MM.1S (cell line): ENCODE measurements at regions not wholly inside any gene's neighbourhood (a gene's known extent, or its start where the extent isn't known, plus 50 kb on each side); places are given as distances from the start of the nearest gene placed in this dataset.

Experiments
- DNase-seq: peaks from one replicate; pipeline ENCODE4 v3.0.0-alpha.2; 2015
- H2AFZ ChIP-seq: fragments of 300-600 bp; sonication (generic); 2 replicates; pipeline ENCODE4 v1.6.0; 2016; ENCODE audit warnings: antibody characterized with exemption, low read length
- H3F3A ChIP-seq: fragments of 300-600 bp; sonication (generic); 2 replicates; pipeline ENCODE4 v1.6.1; 2016; ENCODE audit warnings: mild to moderate bottlenecking, antibody characterized with exemption, low read length, moderate library complexity, mixed read lengths; ENCODE audit not compliant: insufficient read depth
- H3K27ac ChIP-seq: fragments of 300-600 bp; sonication (generic); 2 replicates; pipeline ENCODE4 v1.5.1; 2016; ENCODE audit warnings: mild to moderate bottlenecking, low read length
- H3K27me3 ChIP-seq: fragments of 300-600 bp; sonication (generic); replicated peaks from 2 replicates; pipeline ENCODE4 v1.6.0; 2016; ENCODE audit warnings: low read length; ENCODE audit not compliant: insufficient read depth
- H3K36me3 ChIP-seq: fragments of 300-600 bp; sonication (generic); replicated peaks from 2 replicates; pipeline ENCODE4 v1.6.1; 2016; ENCODE audit warnings: mild to moderate bottlenecking, low read length, mixed read lengths; ENCODE audit not compliant: insufficient read depth
- H3K4me1 ChIP-seq: fragments of 300-600 bp; sonication (generic); 2 replicates; pipeline ENCODE4 v1.6.1; 2016; ENCODE audit warnings: low read length, mixed read lengths
- H3K4me2 ChIP-seq: fragments of 300-600 bp; sonication (generic); 2 replicates; pipeline ENCODE4 v1.6.0; 2016; ENCODE audit warnings: low read depth, low read length
- H3K4me3 ChIP-seq: fragments of 300-600 bp; sonication (generic); 2 replicates; pipeline ENCODE4 v1.5.1; 2016; ENCODE audit warnings: low read length, mixed read lengths
- H3K79me2 ChIP-seq: fragments of 300-600 bp; sonication (generic); 2 replicates; pipeline ENCODE4 v1.6.1; 2016; ENCODE audit warnings: mixed run types, low read length, mixed read lengths
- H3K9ac ChIP-seq: fragments of 300-600 bp; sonication (generic); 2 replicates; pipeline ENCODE4 v1.6.1; 2016; ENCODE audit warnings: low read length, mixed read lengths
- H3K9me2 ChIP-seq: fragments of 300-600 bp; sonication (generic); replicated peaks from 2 replicates; pipeline ENCODE4 v1.6.1; 2016; ENCODE audit warnings: mild to moderate bottlenecking, low read length, mixed read lengths; ENCODE audit not compliant: insufficient read depth
- H3K9me3 ChIP-seq: fragments of 300-600 bp; sonication (generic); replicated peaks from 2 replicates; pipeline ENCODE4 v1.6.1; 2016; ENCODE audit warnings: mild to moderate bottlenecking, low read length, mixed read lengths; ENCODE audit not compliant: insufficient read depth
- H4K20me1 ChIP-seq: fragments of 300-600 bp; sonication (generic); 2 replicates; pipeline ENCODE4 v1.6.1; 2016; ENCODE audit warnings: mild to moderate bottlenecking, low read length, moderate library complexity, mixed read lengths; ENCODE audit not compliant: insufficient read depth
- CTCF ChIP-seq: fragments of 300-600 bp; sonication (generic); IDR thresholded peaks from 2 replicates; pipeline ENCODE4 v1.5.1; 2016; ENCODE audit warnings: antibody characterized with exemption, low read length, mixed read lengths
- EZH2 ChIP-seq: fragments of 300-600 bp; sonication (generic); optimal IDR thresholded peaks from 2 replicates; pipeline ENCODE3; 2017; ENCODE audit warnings: low read depth, mild to moderate bottlenecking, antibody characterized with exemption, low read length, mixed read lengths
- EZH2phosphoT487 ChIP-seq: fragments of 300-600 bp; sonication (generic); IDR thresholded peaks from 2 replicates; pipeline ENCODE4 v1.6.1; 2018; ENCODE audit warnings: antibody characterized with exemption, low read length

GRCh38 chr20:20836836-20837235 lies 124.4 kb upstream of the RALGAPA2 start:
- Histone ChIP-seq H3K79me2 (no peaks in the 10 kb centered on the region), H4K20me1 (no peaks in the 10 kb centered on the region), H3K9ac (no peak overlapping the region), H3K36me3 (no peaks in the 10 kb centered on the region), H3K4me1 (no peaks in the 10 kb centered on the region), H3K9me2 (no peaks in the 10 kb centered on the region), H3K4me3 (no peak overlapping the region), H3K27ac (no peak overlapping the region), H3K4me2 (no peak overlapping the region), H3K27me3 (no peaks in the 10 kb centered on the region), H3K9me3 (no peaks in the 10 kb centered on the region), H2AFZ (no peak overlapping the region), H3F3A (no peaks in the 10 kb centered on the region)
- DNase-seq: no peak
- no peak for TF ChIP-seq EZH2
- TF ChIP-seq EZH2phosphoT487: no peak
- TF ChIP-seq CTCF: no peak

- TF ChIP-seq EZH2phosphoT487 (no peak), CTCF (no peak), EZH2 (no peak)
- Histone ChIP-seq H2AFZ (no peak overlapping the region), H3K4me3 (no peak overlapping the region), H3K4me2 (no peak overlapping the region), H3K9me2 (no peaks in the 10 kb centered on the region), H3K36me3 (no peaks in the 10 kb centered on the region), H3K9ac (no peak overlapping the region), H4K20me1 (no peaks in the 10 kb centered on the region), H3K79me2 (no peaks in the 10 kb centered on the region), H3K27ac (no peak overlapping the region), H3K9me3 (no peaks in the 10 kb centered on the region), H3K27me3 (no peaks in the 10 kb centered on the region), H3K4me1 (no peaks in the 10 kb centered on the region), H3F3A (no peaks in the 10 kb centered on the region)
- DNase-seq: no peak
Observed at GRCh38 chr20:20835897-20836296, 123.5 kb upstream of the RALGAPA2 start.

DNA sequence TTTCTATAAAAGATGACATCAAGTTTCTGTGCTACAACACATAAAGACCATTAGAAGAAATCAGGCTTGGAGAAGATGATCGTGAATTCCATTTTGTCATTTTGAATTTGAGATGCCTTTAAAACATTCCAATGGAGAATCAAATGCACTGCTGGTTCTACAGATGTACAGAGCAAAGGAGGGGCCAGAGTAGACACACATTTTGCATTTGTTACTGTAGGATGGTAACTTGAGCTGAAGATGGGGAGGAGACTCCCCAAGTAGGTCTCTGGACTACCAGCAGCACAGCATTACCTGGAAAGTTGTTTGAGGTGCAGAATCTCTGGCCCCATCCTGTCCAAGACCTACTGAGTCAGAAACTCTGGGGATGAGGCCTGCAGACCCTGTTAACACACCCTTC lies 121.6 kb upstream of the RALGAPA2 start:
- DNase-seq: no peak

More for the DNA sequence above, 121.6 kb upstream of the RALGAPA2 start:
- H3K9ac ChIP-seq: no peak overlapping the region
- no peak overlapping the region for H3K4me2 ChIP-seq
- no peaks in the 10 kb centered on the region for H3K36me3 ChIP-seq
- H3K4me1 ChIP-seq: no peaks in the 10 kb centered on the region
- H3K9me2 ChIP-seq: no peaks in the 10 kb centered on the region
- no peak overlapping the region for H2AFZ ChIP-seq
- no peaks in the 10 kb centered on the region for H3K27me3 ChIP-seq
- no peaks in the 10 kb centered on the region for H3K9me3 ChIP-seq
- no peaks in the 10 kb centered on the region for H3K79me2 ChIP-seq
- TF ChIP-seq EZH2phosphoT487 (no peak), EZH2 (no peak), CTCF (no peak)
- no peak overlapping the region for H3K27ac ChIP-seq
- no peaks in the 10 kb centered on the region for H4K20me1 ChIP-seq
- H3F3A ChIP-seq: no peaks in the 10 kb centered on the region
- H3K4me3 ChIP-seq: no peak overlapping the region
